ENCODE measurements at regions not wholly inside any gene's neighbourhood (a gene's known extent, or its start where the extent isn't known, plus 50 kb on each side); places are given as distances from the start of the nearest gene placed in this dataset.
"Not testable (repeated sequence)": the region's sequence is repeated elsewhere in the genome, so short reads cannot be mapped to it uniquely, and the experiment has no call there.

DNA sequence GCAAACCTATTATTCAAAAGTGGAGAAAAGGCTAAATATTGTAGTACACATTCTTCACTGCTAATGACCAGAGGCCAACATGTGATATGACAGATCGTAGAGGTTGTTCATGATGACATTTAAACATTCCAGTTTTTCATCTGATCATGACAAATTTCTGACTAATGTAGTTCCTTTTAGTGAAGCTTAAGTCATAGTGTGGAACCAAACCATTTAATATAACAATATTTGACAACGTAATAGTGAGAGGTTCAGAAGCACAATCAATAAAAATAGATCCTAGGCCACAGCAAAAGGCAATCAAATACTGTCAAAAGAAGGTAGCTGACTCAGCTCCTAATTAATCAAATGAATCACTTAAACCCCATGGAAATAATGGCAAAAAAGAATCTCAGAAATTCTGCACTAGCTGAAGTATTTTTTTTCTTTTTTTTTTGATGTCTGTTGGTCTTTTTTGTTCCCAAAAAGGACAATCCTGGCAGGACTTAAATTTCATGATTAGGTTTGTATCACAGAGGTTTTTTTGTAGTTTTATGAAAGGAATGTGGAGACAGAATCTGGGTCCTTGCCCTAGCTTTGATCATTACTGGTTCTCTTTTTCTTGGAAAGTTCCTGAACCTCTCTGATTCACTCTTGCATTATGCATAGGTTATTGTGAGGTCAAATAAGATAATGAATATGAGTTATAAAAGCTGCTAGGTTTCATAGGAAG lies 795.0 kb downstream of the DTWD2 start:
- DNase-seq (ENCODE audit: low read depth): no peak

DNA sequence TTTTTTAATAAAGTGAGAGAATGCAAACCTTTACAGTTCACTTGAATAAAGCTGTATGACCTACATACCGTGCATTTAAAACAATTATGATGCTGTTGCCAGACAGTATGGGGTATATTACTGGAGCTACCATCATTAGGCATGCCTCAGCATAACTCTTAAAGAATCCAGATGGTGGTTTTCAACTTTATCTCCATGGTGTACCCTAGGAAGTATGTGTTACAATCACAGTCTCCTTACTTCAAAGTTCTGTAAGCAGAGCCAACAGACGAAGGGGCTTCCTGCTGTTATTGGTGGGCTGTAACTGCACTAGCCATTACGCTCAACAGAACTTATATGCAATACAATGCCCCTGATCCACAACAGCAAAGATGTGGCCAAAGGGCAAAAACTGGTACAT lies 803.3 kb downstream of the DTWD2 start:
- DNase-seq (ENCODE audit: low read depth): no peak

- no peak for DNase-seq (ENCODE audit: low read depth)
These were observed 812.2 kb downstream of the DTWD2 start for GRCh38 chr5:118176146-118176545.

- no peak for DNase-seq (ENCODE audit: low read depth)
These were observed 813.7 kb downstream of the DTWD2 start for GRCh38 chr5:118174671-118175070.

DNA sequence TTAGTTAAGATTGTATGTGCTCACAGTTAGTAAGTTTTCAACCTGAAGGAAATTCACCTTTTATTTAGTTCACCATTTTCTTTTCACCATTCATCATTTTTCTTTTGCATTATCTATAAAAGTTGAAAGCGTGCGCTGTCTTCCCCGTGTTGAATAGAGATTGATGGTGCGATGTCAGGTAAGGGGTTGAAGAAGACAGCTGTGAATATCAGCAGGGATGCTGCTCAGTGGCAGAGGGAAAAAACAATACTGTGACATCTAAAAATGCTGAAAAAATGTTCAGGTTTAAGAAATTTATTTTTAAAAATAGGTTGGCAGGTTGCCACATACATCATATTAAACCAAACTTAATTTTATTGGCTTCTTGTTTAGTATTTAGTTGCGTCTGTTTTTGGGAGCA lies 815.0 kb downstream of the DTWD2 start:
- no peak for DNase-seq (ENCODE audit: low read depth)

DNA sequence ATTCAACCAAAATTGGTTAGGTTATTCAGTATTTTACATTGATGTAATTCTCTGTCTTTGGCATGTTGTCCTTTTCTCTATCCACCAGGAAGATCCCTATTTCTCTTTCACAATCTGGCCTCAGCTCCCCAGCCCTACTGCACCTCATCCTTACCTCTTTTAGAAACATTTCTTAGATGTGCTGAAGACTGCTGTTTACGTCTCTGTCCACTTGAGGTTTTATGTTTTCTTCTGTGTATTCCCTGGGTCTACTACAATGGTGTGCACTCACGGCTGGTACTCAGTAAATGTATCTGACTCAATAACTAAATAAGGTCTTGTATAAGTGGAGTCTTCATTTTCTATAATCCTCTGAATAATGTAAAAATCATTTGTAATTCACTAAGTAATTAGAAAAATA lies 822.7 kb downstream of the DTWD2 start:
- DNase-seq (ENCODE audit: low read depth): no peak

DNA sequence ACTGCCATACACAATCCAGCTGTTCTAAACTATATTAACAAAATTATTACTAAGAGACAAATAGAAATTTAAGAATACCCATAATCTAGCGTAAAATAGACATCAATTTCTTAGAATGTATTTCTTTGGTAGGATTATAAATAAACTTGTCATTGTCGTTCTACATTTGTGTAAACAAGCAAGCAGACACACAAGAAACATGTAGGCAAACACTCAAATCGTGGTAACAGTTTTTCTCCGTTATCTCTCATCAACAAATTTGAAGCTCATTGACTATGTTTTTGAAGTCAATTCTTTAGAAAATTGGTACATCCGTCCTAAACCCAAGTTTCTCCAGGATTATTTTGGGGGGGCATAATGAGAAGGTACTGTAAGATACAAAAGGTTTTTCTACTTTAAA lies 832.2 kb downstream of the DTWD2 start:
- DNase-seq (ENCODE audit: low read depth): no peak

- DNase-seq (ENCODE audit: low read depth): no peak
These were observed 841.5 kb downstream of the DTWD2 start for GRCh38 chr5:118146824-118147223.

- no peak for DNase-seq (ENCODE audit: low read depth)
These were observed 843.8 kb downstream of the DTWD2 start for GRCh38 chr5:118144540-118144939.

DNA sequence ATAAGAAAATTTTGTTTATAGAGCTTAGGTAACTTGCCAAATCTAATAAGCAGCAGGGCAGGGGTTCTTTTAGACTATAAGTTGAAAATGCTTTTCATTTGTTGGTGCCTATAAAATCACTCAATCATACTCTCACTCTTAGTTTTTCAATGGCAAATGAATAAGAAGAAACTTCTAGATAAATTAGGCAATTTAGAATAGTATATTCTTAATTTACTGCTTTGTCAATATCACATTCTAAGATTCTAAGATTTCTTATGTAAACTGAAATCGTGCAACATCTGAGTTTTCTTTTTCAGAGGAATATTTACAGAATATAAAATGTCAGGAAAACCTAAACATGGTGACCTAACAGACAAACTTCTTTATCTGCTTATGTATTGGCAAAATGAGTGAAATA lies 849.0 kb downstream of the DTWD2 start:
- no peak for DNase-seq (ENCODE audit: low read depth)

DNA sequence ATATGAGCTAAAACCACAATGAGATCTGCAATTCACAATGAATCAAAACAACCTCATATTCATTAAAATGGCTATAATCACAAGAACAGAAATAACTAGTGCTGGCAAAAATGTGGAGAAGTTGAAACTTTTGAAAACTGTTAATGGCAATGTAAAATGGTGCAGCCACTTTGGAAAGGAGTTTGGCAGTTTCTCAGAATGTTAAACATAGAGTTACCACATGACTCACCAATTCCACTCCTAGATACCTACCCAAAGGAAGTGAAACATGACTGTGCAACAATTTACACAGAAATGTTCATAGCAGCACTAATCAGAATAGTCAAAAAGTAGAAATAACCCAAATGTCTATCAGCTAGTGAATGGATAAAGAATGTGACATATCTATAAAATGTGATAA lies 862.2 kb downstream of the DTWD2 start:
- no peak for DNase-seq (ENCODE audit: low read depth)

- no peak for DNase-seq (ENCODE audit: low read depth)
These were observed 862.7 kb downstream of the DTWD2 start for GRCh38 chr5:118125687-118126086.

- no peak for DNase-seq (ENCODE audit: low read depth)
These were observed 867.1 kb downstream of the DTWD2 start for GRCh38 chr5:118121258-118121657.

DNA sequence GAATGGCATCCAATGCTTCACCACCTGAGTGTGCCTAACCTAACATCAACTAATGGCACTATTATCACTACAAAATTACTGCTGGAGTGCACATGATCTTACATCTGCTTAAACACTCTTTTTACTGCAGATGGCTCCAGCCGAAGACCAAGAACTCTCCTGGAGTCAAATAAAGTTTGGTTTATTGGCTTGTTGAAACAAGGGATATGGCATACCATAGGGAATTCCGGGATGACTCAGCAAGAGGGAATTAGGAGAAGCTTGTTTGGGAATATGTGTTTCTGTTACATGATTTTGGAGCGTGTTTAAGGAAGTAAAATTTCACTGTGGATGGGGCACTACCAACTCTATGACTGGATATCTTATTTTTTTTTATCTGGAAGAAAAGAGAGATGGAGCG lies 872.6 kb downstream of the DTWD2 start:
- DNase-seq (ENCODE audit: low read depth): no peak

- no peak for DNase-seq (ENCODE audit: low read depth)
These were observed 876.4 kb downstream of the DTWD2 start for GRCh38 chr5:118111956-118112355.

- not testable (repeated sequence) for DNase-seq (ENCODE audit: low read depth)
These were observed 881.1 kb downstream of the DTWD2 start for GRCh38 chr5:118107246-118107645.

DNA sequence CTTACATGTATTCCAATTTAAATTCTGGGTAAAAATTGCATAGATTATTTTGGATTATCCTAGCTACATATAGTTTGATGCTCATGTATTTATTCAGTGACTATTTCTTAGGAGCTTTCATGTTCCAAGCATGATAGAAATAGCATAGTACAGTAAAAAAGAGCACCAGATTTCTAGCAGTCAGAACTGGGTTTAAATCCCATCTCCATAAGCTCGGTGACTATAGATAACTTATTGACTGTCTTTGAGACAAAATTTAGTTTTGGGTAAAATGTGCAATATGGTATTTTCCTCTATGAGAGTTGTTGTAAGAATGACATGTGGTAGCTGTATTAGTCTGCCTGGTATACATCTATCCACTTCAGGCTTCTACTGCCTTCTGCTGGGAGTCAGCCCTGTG lies 889.6 kb downstream of the DTWD2 start:
- DNase-seq (ENCODE audit: low read depth): no peak

DNA sequence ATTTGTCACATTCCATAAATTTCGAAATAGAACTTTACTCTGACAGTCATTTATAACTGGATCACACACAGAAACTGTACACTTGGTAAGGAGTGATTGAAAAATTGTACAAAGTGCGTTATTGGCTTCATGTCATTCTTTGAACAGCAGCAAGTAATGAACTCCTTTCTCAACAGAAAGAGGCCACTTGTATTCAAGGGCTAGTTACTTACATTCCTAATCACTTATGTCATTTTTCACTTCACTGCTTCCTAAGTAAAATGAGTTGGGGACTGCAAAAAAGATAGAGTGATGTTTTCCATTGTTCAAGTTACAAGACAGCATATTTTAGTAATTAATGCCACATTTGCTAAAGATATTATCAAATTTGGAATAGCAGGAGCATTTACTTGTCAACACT lies 893.2 kb downstream of the DTWD2 start:
- no peak for DNase-seq (ENCODE audit: low read depth)

GRCh38 chr5:118088448-118088847 lies 899.9 kb downstream of the DTWD2 start:
- DNase-seq (ENCODE audit: low read depth): no peak

- DNase-seq (ENCODE audit: low read depth): no peak
These were observed 911.9 kb downstream of the DTWD2 start for GRCh38 chr5:118076490-118076889.

DNA sequence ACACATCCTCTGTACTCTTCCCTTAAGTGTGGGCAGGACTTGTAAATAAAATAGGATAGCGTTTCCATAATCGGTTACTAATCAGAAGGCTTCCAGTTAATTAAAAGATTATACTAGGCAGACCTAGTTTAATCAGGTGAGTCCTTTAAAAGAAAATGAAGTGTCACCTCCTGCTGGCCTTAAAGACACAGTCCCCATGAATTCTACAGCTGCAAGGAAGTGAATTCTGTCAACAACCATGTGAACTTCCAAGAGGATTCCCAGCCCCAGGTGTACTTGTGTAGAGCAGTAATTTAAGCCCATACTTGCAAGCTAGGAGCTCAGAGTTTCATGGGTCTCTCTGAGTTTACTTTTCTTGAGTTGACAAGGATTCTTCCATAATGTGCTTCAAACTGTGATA lies 918.3 kb downstream of the DTWD2 start:
- DNase-seq (ENCODE audit: low read depth): no peak

GRCh38 chr5:118069452-118069851 lies 918.9 kb downstream of the DTWD2 start:
- DNase-seq (ENCODE audit: low read depth): no peak

DNA sequence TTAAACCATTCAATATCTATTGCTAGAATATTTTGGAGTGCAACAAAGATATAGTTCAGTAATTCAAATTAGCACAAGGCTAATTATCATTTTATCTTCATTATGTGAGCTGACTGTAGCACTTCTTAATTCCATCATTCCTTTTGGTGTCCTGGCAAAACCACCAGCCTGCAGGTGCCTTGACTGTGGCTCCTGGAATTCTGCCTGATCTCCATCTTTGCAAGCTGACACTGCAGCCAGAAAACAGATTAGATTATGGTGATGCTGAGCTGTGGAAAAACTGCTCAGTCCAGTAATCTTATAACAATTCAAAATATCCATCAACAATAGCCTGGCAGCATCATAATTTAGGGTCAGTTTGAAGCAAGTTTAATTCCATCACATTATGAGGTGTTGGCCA lies 919.5 kb downstream of the DTWD2 start:
- DNase-seq (ENCODE audit: low read depth): no peak

DNA sequence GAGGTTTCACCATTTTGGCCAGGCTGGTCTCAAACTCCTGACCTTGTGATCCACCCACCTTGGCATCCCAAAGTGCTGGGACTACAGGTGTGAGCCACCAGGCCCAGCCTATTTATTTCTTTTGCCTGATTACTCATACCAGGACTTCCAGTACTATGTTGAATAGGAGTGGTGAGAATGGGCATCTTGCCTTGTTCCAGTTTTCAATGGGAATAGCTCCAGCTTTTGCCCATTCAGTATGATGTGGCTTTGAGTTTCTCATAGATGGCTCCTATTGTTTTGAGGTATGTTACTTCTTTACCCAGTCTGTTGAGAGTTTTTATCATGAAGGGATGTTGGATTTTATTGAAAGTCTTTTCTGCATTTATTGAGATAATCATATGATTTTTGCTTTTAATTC lies 924.5 kb downstream of the DTWD2 start:
- not testable (repeated sequence) for DNase-seq (ENCODE audit: low read depth)

Measured in M059J (cell line).